Neural cell (in vitro differentiated cells): ENCODE measurements at regions not wholly inside any gene's neighbourhood (a gene's known extent, or its start where the extent isn't known, plus 50 kb on each side); places are given as distances from the start of the nearest gene placed in this dataset.

Experiments
- H2AFZ ChIP-seq: fragments of 200-600, 300-800 bp; sonication (generic), shearing (Covaris generic); 2 replicates; pipeline ENCODE4 v1.6.0; 2014; ENCODE audit warnings: low read depth, mild to moderate bottlenecking, antibody characterized with exemption, low read length, moderate library complexity
- H3F3A ChIP-seq: fragments of 200-600 bp; shearing (Covaris generic); 2 replicates; pipeline ENCODE4 v1.6.1; 2016; ENCODE audit warnings: mild to moderate bottlenecking, moderate library complexity, mixed read lengths, antibody characterized with exemption, low read length; ENCODE audit not compliant: insufficient read depth, poor library complexity, severe bottlenecking
- H3K27ac ChIP-seq: fragments of 200-600, 300-800 bp; sonication (generic), shearing (Covaris generic); 2 replicates; pipeline ENCODE4 v1.5.1; 2014; ENCODE audit warnings: mild to moderate bottlenecking, low read length, moderate library complexity
- H3K27me3 ChIP-seq: fragments of 300-800, 200-600 bp; sonication (generic), shearing (Covaris generic); 2 replicates; pipeline ENCODE4 v1.6.0; 2014; ENCODE audit warnings: mild to moderate bottlenecking, low read depth, low read length, moderate library complexity; ENCODE audit not compliant: insufficient read depth
- H3K36me3 ChIP-seq: fragments of 300-800, 200-600 bp; sonication (generic), shearing (Covaris generic); 2 replicates; pipeline ENCODE4 v1.5.1; 2014; ENCODE audit warnings: mild to moderate bottlenecking, antibody characterized with exemption, low read length, moderate library complexity; ENCODE audit not compliant: insufficient read depth
- H3K4me2 ChIP-seq: fragments of 300-800, 200-600 bp; sonication (generic), shearing (Covaris generic); 2 replicates; pipeline ENCODE4 v1.6.0; 2014; ENCODE audit warnings: mild to moderate bottlenecking, low read length
- H3K4me3 ChIP-seq: fragments of 300-800, 200-600 bp; sonication (generic), shearing (Covaris generic); 2 replicates; pipeline ENCODE4 v1.5.1; 2014; ENCODE audit warnings: mild to moderate bottlenecking, low read length, moderate library complexity
- H3K79me2 ChIP-seq: fragments of 200-600 bp; shearing (Covaris generic); replicated peaks from 2 replicates; pipeline ENCODE4 v1.6.0; 2014; ENCODE audit warnings: mild to moderate bottlenecking, low read length, moderate library complexity; ENCODE audit not compliant: insufficient read depth
- H3K9ac ChIP-seq: fragments of 300-800, 200-600 bp; sonication (generic), shearing (Covaris generic); 2 replicates; pipeline ENCODE4 v1.6.1; 2016; ENCODE audit warnings: mild to moderate bottlenecking, low read length, mixed read lengths
- H3K9me2 ChIP-seq: fragments of 200-600 bp; shearing (Covaris generic); 2 replicates; pipeline ENCODE4 v1.6.1; 2016; ENCODE audit warnings: mild to moderate bottlenecking, low read length, mixed read lengths; ENCODE audit not compliant: insufficient read depth
- H3K9me3 ChIP-seq: fragments of 200-600, 300-800 bp; sonication (generic), shearing (Covaris generic); 2 replicates; pipeline ENCODE4 v1.6.1; 2016; ENCODE audit warnings: mild to moderate bottlenecking, mixed run types, low read length, moderate library complexity, mixed read lengths
- H4K20me1 ChIP-seq: fragments of 200-600 bp; shearing (Covaris generic); 2 replicates; pipeline ENCODE4 v1.6.1; 2016; ENCODE audit warnings: mild to moderate bottlenecking, mixed run types; ENCODE audit not compliant: insufficient read depth
- EP300 ChIP-seq: fragments of 450-650 bp; conservative IDR thresholded peaks from 2 replicates; pipeline ENCODE4 v1.6.1; 2014; ENCODE audit warnings: antibody characterized with exemption, mild to moderate bottlenecking, moderate library complexity; ENCODE audit not compliant: poor library complexity, severe bottlenecking
- EZH2 ChIP-seq: fragments of 200-600, 300-800 bp; shearing (Covaris generic), sonication (generic); IDR thresholded peaks from 2 replicates; pipeline ENCODE4 v1.6.1; 2014; ENCODE audit warnings: antibody characterized with exemption, low read length, borderline replicate concordance, mild to moderate bottlenecking; ENCODE audit not compliant: insufficient read depth, poor library complexity, severe bottlenecking
- MXI1 ChIP-seq: fragments of 450-650 bp; conservative IDR thresholded peaks from 2 replicates; pipeline ENCODE4 v1.6.1; 2014; ENCODE audit warnings: antibody characterized with exemption, mild to moderate bottlenecking; ENCODE audit not compliant: poor library complexity, severe bottlenecking
- POLR2AphosphoS5 ChIP-seq: IDR thresholded peaks from 2 replicates; pipeline ENCODE4 v1.6.1; 2012
- RAD21 ChIP-seq: fragments of 450-650 bp; conservative IDR thresholded peaks from 2 replicates; pipeline ENCODE4 v1.6.1; 2014; ENCODE audit warnings: antibody characterized with exemption, mild to moderate bottlenecking, moderate library complexity
- REST ChIP-seq: IDR thresholded peaks from 2 replicates; pipeline ENCODE4 v1.6.1; 2012; ENCODE audit warnings: borderline replicate concordance
- SMC3 ChIP-seq: fragments of 450-650 bp; conservative IDR thresholded peaks from 2 replicates; pipeline ENCODE4 v1.6.1; 2014; ENCODE audit warnings: antibody characterized with exemption, mild to moderate bottlenecking, moderate library complexity; ENCODE audit not compliant: poor library complexity
- TAF1 ChIP-seq: IDR thresholded peaks from 2 replicates; pipeline ENCODE4 v1.6.1; 2012; ENCODE audit warnings: low read depth
- TF ChIP-seq, protein P1 (sequence below): fragments of 450-650 bp; IDR thresholded peaks from 2 replicates; pipeline ENCODE4 v1.5.1; 2014; ENCODE audit warnings: antibody characterized with exemption, mild to moderate bottlenecking, moderate library complexity; ENCODE audit not compliant: poor library complexity, severe bottlenecking

GRCh38 chr12:19763488-19763887 is 324.2 kb downstream of the AEBP2 start:
- H2AFZ ChIP-seq = no peak overlapping the region
- H3K27me3 ChIP-seq = no peaks in the 10 kb centered on the region
- H3K4me3 ChIP-seq = no peak overlapping the region
- H3K9me2 ChIP-seq = no peaks in the 10 kb centered on the region
- TF ChIP-seq REST (no peak), SMC3 (no peak), EP300 (no peak), TAF1 (no peak), POLR2AphosphoS5 (no peak), EZH2 (no peak), MXI1 (no peak), RAD21 (no peak)
- TF ChIP-seq, protein P1, sequence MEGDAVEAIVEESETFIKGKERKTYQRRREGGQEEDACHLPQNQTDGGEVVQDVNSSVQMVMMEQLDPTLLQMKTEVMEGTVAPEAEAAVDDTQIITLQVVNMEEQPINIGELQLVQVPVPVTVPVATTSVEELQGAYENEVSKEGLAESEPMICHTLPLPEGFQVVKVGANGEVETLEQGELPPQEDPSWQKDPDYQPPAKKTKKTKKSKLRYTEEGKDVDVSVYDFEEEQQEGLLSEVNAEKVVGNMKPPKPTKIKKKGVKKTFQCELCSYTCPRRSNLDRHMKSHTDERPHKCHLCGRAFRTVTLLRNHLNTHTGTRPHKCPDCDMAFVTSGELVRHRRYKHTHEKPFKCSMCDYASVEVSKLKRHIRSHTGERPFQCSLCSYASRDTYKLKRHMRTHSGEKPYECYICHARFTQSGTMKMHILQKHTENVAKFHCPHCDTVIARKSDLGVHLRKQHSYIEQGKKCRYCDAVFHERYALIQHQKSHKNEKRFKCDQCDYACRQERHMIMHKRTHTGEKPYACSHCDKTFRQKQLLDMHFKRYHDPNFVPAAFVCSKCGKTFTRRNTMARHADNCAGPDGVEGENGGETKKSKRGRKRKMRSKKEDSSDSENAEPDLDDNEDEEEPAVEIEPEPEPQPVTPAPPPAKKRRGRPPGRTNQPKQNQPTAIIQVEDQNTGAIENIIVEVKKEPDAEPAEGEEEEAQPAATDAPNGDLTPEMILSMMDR = no peak
- H3K4me2 ChIP-seq = no peak overlapping the region
- no peak overlapping the region for H3K27ac ChIP-seq
- H3K79me2 ChIP-seq = no peaks in the 10 kb centered on the region
- H4K20me1 ChIP-seq = no peaks in the 10 kb centered on the region
- no peaks in the 10 kb centered on the region for H3F3A ChIP-seq
- no peaks in the 10 kb centered on the region for H3K36me3 ChIP-seq
- no peaks in the 10 kb centered on the region for H3K9me3 ChIP-seq
- no peak overlapping the region for H3K9ac ChIP-seq

DNA sequence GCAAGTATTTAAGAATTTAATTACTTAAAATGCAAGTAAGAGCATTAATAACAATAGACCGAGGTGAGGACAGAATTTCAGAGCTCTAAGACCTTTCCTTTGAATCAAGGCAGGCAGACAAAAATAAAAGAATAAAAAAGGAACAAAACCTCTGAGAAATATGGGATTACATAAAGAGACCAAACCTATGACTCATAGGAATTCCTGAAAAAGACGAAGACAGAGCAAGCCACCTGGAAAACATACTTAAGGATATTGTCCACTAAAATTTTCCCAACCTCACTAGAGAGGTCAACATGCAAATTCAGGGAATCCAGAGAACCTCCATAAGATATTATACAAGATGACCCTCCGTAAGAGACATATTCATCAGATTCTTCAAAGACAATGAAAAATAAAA is 325.1 kb downstream of the AEBP2 start:
- Histone ChIP-seq H3K9me2 (no peaks in the 10 kb centered on the region), H3K9me3 (no peaks in the 10 kb centered on the region), H3K9ac (no peak overlapping the region), H3F3A (no peaks in the 10 kb centered on the region), H3K4me3 (no peak overlapping the region), H4K20me1 (no peaks in the 10 kb centered on the region), H2AFZ (no peak overlapping the region), H3K27me3 (no peaks in the 10 kb centered on the region), H3K27ac (no peak overlapping the region), H3K79me2 (no peaks in the 10 kb centered on the region), H3K36me3 (no peaks in the 10 kb centered on the region), H3K4me2 (no peak overlapping the region)
- TF ChIP-seq POLR2AphosphoS5 (no peak), REST (no peak), SMC3 (no peak), MXI1 (no peak), EZH2 (no peak), EP300 (no peak), TAF1 (no peak), RAD21 (no peak)
- TF ChIP-seq, protein P1 = no peak
